Nephron (organoid): ENCODE measurements at regions not wholly inside any gene's neighbourhood (a gene's known extent, or its start where the extent isn't known, plus 50 kb on each side); places are given as distances from the start of the nearest gene placed in this dataset.

Experiments
- H3K27ac Mint-ChIP-seq, 3 experiments: 2 replicates each; pipeline ENCODE4 v1.8.0; 2020; ENCODE audit warnings: mixed read lengths in 3 of 3, mild to moderate bottlenecking in 2 of 3, moderate library complexity in 1 of 3
- H3K27me3 Mint-ChIP-seq: 2 replicates; pipeline ENCODE4 v1.8.0; 2021; ENCODE audit warnings: low read depth, mild to moderate bottlenecking, moderate library complexity, mixed read lengths
- H3K36me3 Mint-ChIP-seq: 2 replicates; pipeline ENCODE4 v1.8.0; 2020; ENCODE audit warnings: low read depth, mixed read lengths
- H3K4me1 Mint-ChIP-seq: 2 replicates; pipeline ENCODE4 v1.8.0; 2020; ENCODE audit warnings: mixed read lengths
- H3K4me3 Mint-ChIP-seq, 3 experiments: 2 replicates each; pipeline ENCODE4 v1.8.0; 2020; ENCODE audit warnings: mild to moderate bottlenecking in 3 of 3, mixed read lengths in 3 of 3, moderate library complexity in 2 of 3
- H3K9me3 Mint-ChIP-seq: 2 replicates; pipeline ENCODE4 v1.8.0; 2020; ENCODE audit warnings: mixed read lengths
- CTCF ChIP-seq, 3 experiments: fragments of 200-600 bp; sonication (generic); IDR thresholded peaks; one replicate each; pipeline ENCODE4 v1.5.0; 2021; ENCODE audit warnings: antibody characterized with exemption in 3 of 3; ENCODE audit not compliant: unreplicated experiment in 3 of 3

- no peak for TF ChIP-seq CTCF (IDR thresholded peaks at IDR 0.05; ENCODE audit: unreplicated experiment in 3 of 3)
- Mint-ChIP-seq H3K4me1 (no peaks in the 10 kb centered on the region), H3K9me3 (peaks cover 8% of the 10 kb centered on the region), H3K27ac (no peak overlapping the region), H3K4me3 (no peak overlapping the region), H3K27me3 (no peaks in the 10 kb centered on the region), H3K36me3 (peaks cover 4% of the 10 kb centered on the region)
Observed at GRCh38 chr18:43797347-43797746, 520.1 kb upstream of the SYT4 start.

GRCh38 chr18:43800584-43800983 lies 523.3 kb upstream of the SYT4 start:
- Mint-ChIP-seq H3K27me3 (no peaks in the 10 kb centered on the region), H3K4me1 (no peaks in the 10 kb centered on the region), H3K9me3 (peaks cover 27% of the 10 kb centered on the region), H3K27ac (no peak overlapping the region), H3K4me3 (no peak overlapping the region), H3K36me3 (peaks cover 4% of the 10 kb centered on the region)
- no peak for TF ChIP-seq CTCF (IDR thresholded peaks at IDR 0.05; ENCODE audit: unreplicated experiment in 3 of 3)

- H3K4me3 Mint-ChIP-seq, result no peak overlapping the region
- H3K4me1 Mint-ChIP-seq, result no peaks in the 10 kb centered on the region
- H3K36me3 Mint-ChIP-seq, result peaks cover 4% of the 10 kb centered on the region
- peaks cover 31% of the 10 kb centered on the region for H3K9me3 Mint-ChIP-seq
- no peak overlapping the region for H3K27ac Mint-ChIP-seq
- no peaks in the 10 kb centered on the region for H3K27me3 Mint-ChIP-seq
- no peak for TF ChIP-seq CTCF (IDR thresholded peaks at IDR 0.05; ENCODE audit: unreplicated experiment in 3 of 3)
Observed at GRCh38 chr18:43805646-43806194, 528.4 kb upstream of the SYT4 start.

GRCh38 chr18:43812627-43813026 lies 535.3 kb upstream of the SYT4 start:
- H3K27ac Mint-ChIP-seq, result no peak overlapping the region
- H3K4me1 Mint-ChIP-seq, result no peaks in the 10 kb centered on the region
- H3K4me3 Mint-ChIP-seq, result no peak overlapping the region
- TF ChIP-seq CTCF (IDR thresholded peaks at IDR 0.05; ENCODE audit: unreplicated experiment in 3 of 3), result no peak
- H3K36me3 Mint-ChIP-seq, result no peaks in the 10 kb centered on the region
- H3K27me3 Mint-ChIP-seq, result no peaks in the 10 kb centered on the region
- peaks cover 9% of the 10 kb centered on the region for H3K9me3 Mint-ChIP-seq

- Mint-ChIP-seq H3K27ac (no peak overlapping the region), H3K4me3 (no peak overlapping the region), H3K36me3 (no peaks in the 10 kb centered on the region), H3K27me3 (no peaks in the 10 kb centered on the region), H3K4me1 (peaks cover 8% of the 10 kb centered on the region), H3K9me3 (peaks cover 16% of the 10 kb centered on the region)
- TF ChIP-seq CTCF (IDR thresholded peaks at IDR 0.05; ENCODE audit: unreplicated experiment in 3 of 3), result no peak
Observed at GRCh38 chr18:43819397-43819796, 542.1 kb upstream of the SYT4 start.

- Mint-ChIP-seq H3K27ac (peak overlapping the region in 1 of 3 experiments; percentile 51), H3K27me3 (no peaks in the 10 kb centered on the region), H3K36me3 (no peaks in the 10 kb centered on the region), H3K4me1 (peaks cover 8% of the 10 kb centered on the region), H3K4me3 (no peak overlapping the region), H3K9me3 (peaks cover 14% of the 10 kb centered on the region)
- no peak for TF ChIP-seq CTCF (IDR thresholded peaks at IDR 0.05; ENCODE audit: unreplicated experiment in 3 of 3)
Observed at GRCh38 chr18:43819873-43820272, 542.6 kb upstream of the SYT4 start.
